ENCODE measurements at regions not wholly inside any gene's neighbourhood (a gene's known extent, or its start where the extent isn't known, plus 50 kb on each side); places are given as distances from the start of the nearest gene placed in this dataset.

GRCh38 chr13:107846642-107847041 is 368.7 kb downstream of the LIG4 start:
- H3K27me3 ChIP-seq (replicated peaks; ENCODE audit: insufficient read depth, low read depth, low read length, poor library complexity), result no peaks in the 10 kb centered on the region
- H3K4me1 ChIP-seq (ENCODE audit: insufficient read depth, low read length, poor library complexity, severe bottlenecking), result no peaks in the 10 kb centered on the region
- CTCF ChIA-PET, result no interaction called here
- H3K27ac ChIP-seq (ENCODE audit: low read depth, low read length, poor library complexity, severe bottlenecking), result no peak overlapping the region
- intact Hi-C loops (cut with micrococcal nuclease; ENCODE audit: unreplicated experiment), result no loop called here
- no peak for TF ChIP-seq EZH2 (IDR thresholded peaks at IDR 0.05; ENCODE audit: borderline replicate concordance, low read depth, low read length, poor library complexity, severe bottlenecking)
- TF ChIP-seq CTCF (conservative IDR thresholded peaks at IDR 0.05; ENCODE audit: low read depth, low read length), result no peak
- BruUV-seq (replicated peaks), result no TSS peak
- H3K36me3 ChIP-seq (ENCODE audit: insufficient read depth, low read length, poor library complexity, severe bottlenecking), result no peaks in the 10 kb centered on the region
- POLR2A ChIA-PET (ENCODE audit: low non-redundant PET), result no interaction called here
- no peaks in the 10 kb centered on the region for H3K9me3 ChIP-seq (ENCODE audit: low read depth, low read length, poor library complexity, severe bottlenecking)
- DNase-seq (ENCODE audit: low spot score), result no peak
- no peak overlapping the region for H3K4me3 ChIP-seq (ENCODE audit: low read depth, low read length, poor library complexity, severe bottlenecking)

GRCh38 chr13:107845911-107846310 is 369.4 kb downstream of the LIG4 start:
- ChIA-PET POLR2A (ENCODE audit: low non-redundant PET) (no interaction called here), CTCF (no interaction called here)
- H3K4me1 ChIP-seq (ENCODE audit: insufficient read depth, low read length, poor library complexity, severe bottlenecking), result no peaks in the 10 kb centered on the region
- intact Hi-C loops (cut with micrococcal nuclease; ENCODE audit: unreplicated experiment), result no loop called here
- no peaks in the 10 kb centered on the region for H3K36me3 ChIP-seq (ENCODE audit: insufficient read depth, low read length, poor library complexity, severe bottlenecking)
- no peak overlapping the region for H3K27ac ChIP-seq (ENCODE audit: low read depth, low read length, poor library complexity, severe bottlenecking)
- BruUV-seq (replicated peaks), result no TSS peak
- H3K9me3 ChIP-seq (ENCODE audit: low read depth, low read length, poor library complexity, severe bottlenecking), result no peaks in the 10 kb centered on the region
- no peak overlapping the region for H3K4me3 ChIP-seq (ENCODE audit: low read depth, low read length, poor library complexity, severe bottlenecking)
- H3K27me3 ChIP-seq (replicated peaks; ENCODE audit: insufficient read depth, low read depth, low read length, poor library complexity), result no peaks in the 10 kb centered on the region
- TF ChIP-seq EZH2 (IDR thresholded peaks at IDR 0.05; ENCODE audit: borderline replicate concordance, low read depth, low read length, poor library complexity, severe bottlenecking) (no peak), CTCF (conservative IDR thresholded peaks at IDR 0.05; ENCODE audit: low read depth, low read length) (no peak)
- DNase-seq (ENCODE audit: low spot score), result no peak

- no peak overlapping the region for H3K27ac ChIP-seq (ENCODE audit: low read depth, low read length, poor library complexity, severe bottlenecking)
- H3K4me1 ChIP-seq (ENCODE audit: insufficient read depth, low read length, poor library complexity, severe bottlenecking), result no peaks in the 10 kb centered on the region
- POLR2A ChIA-PET (ENCODE audit: low non-redundant PET), result no interaction called here
- TF ChIP-seq CTCF (conservative IDR thresholded peaks at IDR 0.05; ENCODE audit: low read depth, low read length), result no peak
- TF ChIP-seq EZH2 (IDR thresholded peaks at IDR 0.05; ENCODE audit: borderline replicate concordance, low read depth, low read length, poor library complexity, severe bottlenecking), result no peak
- no TSS peak for BruUV-seq (replicated peaks)
- CTCF ChIA-PET, result no interaction called here
- intact Hi-C loops (cut with micrococcal nuclease; ENCODE audit: unreplicated experiment), result no loop called here
- H3K36me3 ChIP-seq (ENCODE audit: insufficient read depth, low read length, poor library complexity, severe bottlenecking), result no peaks in the 10 kb centered on the region
- no peaks in the 10 kb centered on the region for H3K27me3 ChIP-seq (replicated peaks; ENCODE audit: insufficient read depth, low read depth, low read length, poor library complexity)
- H3K9me3 ChIP-seq (ENCODE audit: low read depth, low read length, poor library complexity, severe bottlenecking), result no peaks in the 10 kb centered on the region
- DNase-seq (ENCODE audit: low spot score), result no peak
- H3K4me3 ChIP-seq (ENCODE audit: low read depth, low read length, poor library complexity, severe bottlenecking), result no peak overlapping the region
These were observed 371.7 kb downstream of the LIG4 start for GRCh38 chr13:107843681-107844080.

Data from A673 (cell line).